ENCODE measurements at regions not wholly inside any gene's neighbourhood (a gene's known extent, or its start where the extent isn't known, plus 50 kb on each side); places are given as distances from the start of the nearest gene placed in this dataset.
"Not testable (repeated sequence)": the region's sequence is repeated elsewhere in the genome, so short reads cannot be mapped to it uniquely, and the experiment has no call there.

DNA sequence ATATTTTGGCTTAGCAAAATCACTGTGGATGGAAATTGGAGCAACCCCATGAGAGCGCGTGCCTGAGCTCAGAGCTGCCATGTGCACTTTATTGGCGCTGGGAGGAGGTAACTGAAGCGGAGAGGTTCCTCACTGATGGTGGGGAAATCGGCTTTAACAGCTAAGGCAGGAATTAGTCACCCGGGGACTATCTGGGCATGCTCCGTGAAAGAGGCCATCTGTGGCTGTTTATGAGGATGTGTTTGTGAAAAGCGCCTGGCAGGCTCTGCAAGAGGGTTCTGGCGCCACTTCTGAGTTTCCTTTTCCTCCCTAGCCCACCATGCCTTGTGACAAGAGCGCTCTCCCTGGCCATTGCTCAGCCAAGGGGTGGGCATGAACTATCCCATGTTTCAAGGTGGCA is 815.6 kb downstream of the UQCRFS1 start:
- DNase-seq = no peak

DNA sequence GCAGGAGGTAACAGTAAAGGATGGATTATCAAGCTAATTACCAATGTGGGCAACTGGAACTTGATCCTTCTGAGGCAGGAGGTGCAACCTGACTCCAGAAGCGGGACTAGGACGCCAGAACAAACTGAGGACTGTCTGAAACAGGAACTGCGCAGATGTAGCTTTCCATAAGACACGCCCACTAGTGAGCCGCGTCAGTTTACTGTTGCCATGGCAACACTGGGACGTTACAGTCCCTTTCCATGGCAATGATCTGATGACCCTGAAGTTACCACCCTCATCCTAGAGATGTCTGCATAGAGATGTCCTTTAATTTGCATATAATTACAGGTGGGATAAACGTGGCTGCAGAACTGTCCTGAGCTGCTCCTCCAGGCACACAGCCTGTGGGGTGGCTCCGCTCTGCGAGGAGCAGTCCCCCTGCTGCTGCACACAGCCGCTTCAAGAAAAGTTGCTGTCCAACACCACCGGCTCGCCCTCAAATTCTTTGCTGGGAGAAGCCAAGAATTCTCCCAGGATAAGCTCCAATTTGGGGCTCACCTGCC is 816.6 kb downstream of the UQCRFS1 start:
- DNase-seq = no peak

DNA sequence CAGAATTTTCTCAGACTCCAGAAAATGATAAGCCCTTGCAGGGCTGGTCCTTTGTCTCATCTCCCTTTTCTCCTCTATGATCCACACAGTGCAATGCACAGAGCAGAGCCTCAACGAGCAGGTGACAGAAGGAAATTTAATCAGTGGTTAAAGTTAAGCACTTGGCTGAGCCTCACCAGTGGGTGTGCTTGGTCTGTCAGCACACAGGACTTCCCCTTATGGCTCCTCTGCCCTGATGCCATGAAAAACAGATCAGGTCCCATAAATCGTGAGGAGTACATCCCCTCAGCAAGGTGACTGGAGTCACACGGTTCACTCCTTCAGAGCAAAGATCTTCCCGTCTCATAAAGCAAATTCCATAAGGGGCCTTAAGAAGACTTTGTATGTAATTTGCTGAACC is 818.2 kb downstream of the UQCRFS1 start:
- DNase-seq = no peak

- no peak for DNase-seq
Measured at GRCh38 chr19:28393574-28394336, 819.2 kb downstream of the UQCRFS1 start.

DNA sequence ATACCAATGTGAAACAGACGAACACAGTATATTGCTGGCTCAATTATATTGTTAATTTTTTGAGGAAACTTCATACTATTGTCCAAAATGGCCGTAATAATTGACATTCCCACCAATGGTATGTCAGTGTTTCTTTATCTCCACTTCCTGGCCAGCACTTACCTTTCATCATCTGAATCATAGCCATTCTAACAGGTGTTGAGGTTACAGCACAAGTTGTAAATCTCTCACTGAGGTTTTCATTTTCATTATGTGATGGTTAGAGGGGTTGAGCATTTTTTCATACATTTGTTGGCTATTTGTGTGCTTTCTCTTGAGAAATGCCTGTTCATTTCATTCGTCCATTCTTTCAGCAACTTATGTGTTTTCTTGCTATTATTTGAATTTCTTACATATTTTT is 824.0 kb downstream of the UQCRFS1 start:
- no peak for DNase-seq

DNA sequence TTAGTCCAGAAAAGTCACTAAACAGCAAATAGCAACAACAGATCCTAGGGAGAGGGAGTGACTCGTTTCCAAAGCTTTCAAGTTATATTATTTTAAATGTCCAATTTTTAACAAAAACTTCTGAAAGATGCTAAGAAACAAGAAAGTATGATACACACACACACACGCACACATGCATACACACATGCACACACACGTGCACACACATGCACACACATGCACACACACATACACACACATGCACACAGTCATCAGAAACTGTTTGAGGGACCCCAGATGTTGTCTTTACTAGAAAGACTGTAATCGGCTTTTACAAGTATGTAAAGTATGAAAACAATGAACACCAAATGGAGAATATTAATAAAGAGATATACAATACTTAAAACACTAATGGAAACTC is 825.4 kb downstream of the UQCRFS1 start:
- DNase-seq = no peak

GRCh38 chr19:28386470-28386869 is 826.5 kb downstream of the UQCRFS1 start:
- no peak for DNase-seq

- DNase-seq = no peak
Measured at GRCh38 chr19:28386066-28386465, 826.9 kb downstream of the UQCRFS1 start.

DNA sequence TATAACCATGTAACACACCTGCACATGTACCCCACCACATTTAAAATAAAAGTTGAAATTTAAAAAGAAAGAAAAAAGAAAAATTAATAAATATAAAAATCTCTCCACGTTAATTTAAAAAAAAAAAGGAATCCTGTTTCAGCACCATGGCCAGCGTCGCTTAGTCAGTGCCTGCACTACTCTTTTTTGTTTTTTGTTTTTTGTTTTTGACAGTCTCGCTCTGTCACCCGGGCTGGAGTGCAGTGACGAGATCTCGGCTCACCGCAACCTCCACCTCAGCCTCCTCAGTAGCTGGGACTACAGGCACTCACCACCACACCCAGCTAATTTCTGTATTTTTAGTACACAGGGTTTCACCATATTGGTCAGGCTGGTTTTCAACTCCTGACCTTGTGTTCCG is 835.9 kb downstream of the UQCRFS1 start:
- DNase-seq = no peak

DNA sequence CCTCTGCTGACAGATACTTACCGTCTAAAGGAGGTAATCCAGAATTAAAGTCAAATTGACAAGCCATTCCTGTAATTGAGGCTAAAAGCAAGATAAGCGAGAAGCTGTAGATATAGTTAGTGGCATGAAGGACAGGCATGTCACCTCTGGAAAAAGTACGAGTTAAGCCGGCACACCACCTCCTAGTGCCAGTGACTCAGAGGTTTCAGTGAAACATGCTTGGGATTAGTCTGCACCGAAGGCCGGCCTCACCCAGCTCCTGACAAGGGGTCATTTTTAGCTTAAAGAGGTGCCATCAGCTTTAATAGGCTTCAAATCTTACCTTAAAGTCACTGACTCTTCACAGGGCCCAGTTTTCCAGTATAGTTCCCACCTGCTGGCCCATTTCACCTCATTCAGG is 838.0 kb downstream of the UQCRFS1 start:
- DNase-seq = no peak

- no peak for DNase-seq
Measured at GRCh38 chr19:28372576-28373247, 840.2 kb downstream of the UQCRFS1 start.

- no peak for DNase-seq
Measured at GRCh38 chr19:28367146-28367545, 845.8 kb downstream of the UQCRFS1 start.

DNA sequence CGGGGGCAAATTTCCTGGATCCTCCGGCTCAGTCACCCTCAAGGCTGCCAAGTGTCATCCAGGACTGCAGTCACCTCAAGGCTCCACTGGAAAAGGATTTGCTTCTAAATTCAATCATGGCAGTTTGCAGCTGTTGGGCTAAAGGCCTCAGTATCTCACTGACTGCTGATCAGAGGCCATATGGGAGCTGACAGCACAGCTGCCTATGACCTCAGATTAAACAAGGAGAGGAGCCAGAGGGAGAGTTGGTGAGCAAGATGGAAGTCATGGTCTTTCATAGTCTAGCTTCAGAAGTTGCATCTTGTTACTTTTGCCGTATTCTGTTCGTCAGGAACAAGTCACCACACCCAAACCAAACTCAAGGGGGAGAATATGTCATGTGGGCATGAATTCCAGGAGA is 849.7 kb downstream of the UQCRFS1 start:
- DNase-seq = no peak

- no peak for DNase-seq
Measured at GRCh38 chr19:28359431-28360414, 853.2 kb downstream of the UQCRFS1 start.

DNA sequence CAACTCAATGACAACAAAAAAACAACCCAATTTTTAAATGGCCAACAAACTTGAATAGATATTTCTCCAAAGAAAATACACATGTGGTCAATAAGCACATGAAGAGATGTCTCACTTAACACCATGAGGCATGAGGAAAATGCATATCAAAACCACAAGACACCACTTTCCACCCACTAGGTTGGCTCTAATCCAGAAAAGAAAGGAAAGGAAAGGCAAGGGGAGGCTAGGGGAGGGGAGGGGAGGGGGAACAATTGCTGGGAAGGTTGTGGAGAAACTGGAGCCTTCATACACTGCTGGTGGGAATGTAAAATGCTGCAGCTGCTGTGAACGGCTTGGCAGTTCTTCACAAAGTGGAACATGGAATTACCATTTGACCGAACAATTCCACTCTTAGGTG is 854.3 kb downstream of the UQCRFS1 start:
- DNase-seq = no peak

- no peak for DNase-seq
Measured at GRCh38 chr19:28351761-28352160, 861.2 kb downstream of the UQCRFS1 start.

GRCh38 chr19:28351321-28351720 is 861.6 kb downstream of the UQCRFS1 start:
- not testable (repeated sequence) for DNase-seq

- DNase-seq = no peak
Measured at GRCh38 chr19:28350673-28351072, 862.3 kb downstream of the UQCRFS1 start.

DNA sequence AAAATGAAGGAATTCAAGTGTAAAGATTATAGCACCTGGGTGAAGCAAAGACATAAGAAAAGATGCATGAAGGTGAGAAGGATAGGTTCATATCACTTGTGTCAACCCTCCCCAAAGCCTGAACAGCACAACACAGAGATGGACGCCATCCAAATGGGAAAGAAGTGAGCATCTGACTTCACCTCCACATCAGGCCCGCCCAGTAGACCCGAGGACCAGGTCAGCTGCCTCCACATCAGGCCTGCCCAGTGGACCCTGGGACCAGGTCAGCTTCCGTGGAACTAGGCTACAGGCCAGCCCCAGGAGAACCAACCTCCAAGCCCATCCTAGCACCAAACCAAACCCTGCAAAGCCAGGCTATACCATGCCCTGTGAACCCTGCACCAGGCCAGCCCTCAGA is 862.9 kb downstream of the UQCRFS1 start:
- no peak for DNase-seq

GRCh38 chr19:28349604-28350003 is 863.3 kb downstream of the UQCRFS1 start:
- no peak for DNase-seq

DNA sequence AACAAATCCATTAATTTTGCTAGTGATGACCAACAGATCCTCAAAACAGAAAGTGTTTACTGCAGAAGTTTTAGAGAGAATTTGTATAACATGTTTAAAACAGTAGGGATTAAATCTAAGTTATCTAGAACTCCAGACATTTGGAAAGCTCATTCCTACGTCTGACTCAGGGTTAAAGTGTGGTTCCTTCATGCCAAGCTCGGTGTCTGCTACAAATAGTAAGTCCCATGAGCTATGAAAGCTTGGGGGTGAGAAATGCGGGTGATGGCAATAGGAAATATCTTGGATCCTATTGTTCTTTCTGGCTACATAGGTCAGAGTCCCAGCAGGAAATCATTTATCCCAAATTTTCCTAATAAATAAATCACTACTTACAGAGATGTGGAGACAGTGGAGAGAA is 867.1 kb downstream of the UQCRFS1 start:
- no peak for DNase-seq

GRCh38 chr19:28341810-28342350 is 871.1 kb downstream of the UQCRFS1 start:
- no peak for DNase-seq

- no peak for DNase-seq
Measured at GRCh38 chr19:28334419-28334818, 878.5 kb downstream of the UQCRFS1 start.

Measured in NCI-H2081 treated with DMSO at 0.1 percent for 48 hours (cell line).